HTR-8/SVneo (cell line): ENCODE measurements at regions not wholly inside any gene's neighbourhood (a gene's known extent, or its start where the extent isn't known, plus 50 kb on each side); places are given as distances from the start of the nearest gene placed in this dataset.
A peak's percentile ranks its signal among the peaks of the same experiment; 100 is the strongest.
"Not testable (repeated sequence)": the region's sequence is repeated elsewhere in the genome, so short reads cannot be mapped to it uniquely, and the experiment has no call there.

ENCODE experiments used
- DNase-seq: peaks from one replicate; pipeline ENCODE4 v3.0.0; 2011; ENCODE audit warnings: low spot score, mixed read lengths; ENCODE audit not compliant: insufficient read length
- FAIRE-seq: peaks from 2 replicates; lab custom pipeline; 2011; peaks lifted over from hg19 to GRCh38; lab: Jason Lieb, UNC

DNA sequence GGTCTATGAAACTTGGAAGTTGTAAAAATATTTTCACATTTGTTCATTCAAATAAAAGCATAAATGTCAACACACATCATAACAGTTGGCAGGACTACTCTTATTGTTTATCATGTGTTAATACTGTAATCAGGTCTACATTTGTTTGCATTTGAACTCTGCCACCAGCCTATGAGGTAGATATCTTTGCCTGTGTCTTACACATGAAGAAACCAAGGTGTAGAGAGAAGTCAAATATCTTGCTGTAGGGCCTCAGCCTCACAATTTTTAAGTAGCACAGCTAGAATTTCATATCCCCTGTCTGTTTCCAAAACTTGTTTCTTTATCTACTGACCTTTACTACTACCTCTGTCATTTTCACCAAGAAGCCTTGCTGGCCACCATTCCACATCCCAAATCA is 161.9 kb downstream of the ZIC4 start:
- no peak for FAIRE-seq
- no peak for DNase-seq

DNA sequence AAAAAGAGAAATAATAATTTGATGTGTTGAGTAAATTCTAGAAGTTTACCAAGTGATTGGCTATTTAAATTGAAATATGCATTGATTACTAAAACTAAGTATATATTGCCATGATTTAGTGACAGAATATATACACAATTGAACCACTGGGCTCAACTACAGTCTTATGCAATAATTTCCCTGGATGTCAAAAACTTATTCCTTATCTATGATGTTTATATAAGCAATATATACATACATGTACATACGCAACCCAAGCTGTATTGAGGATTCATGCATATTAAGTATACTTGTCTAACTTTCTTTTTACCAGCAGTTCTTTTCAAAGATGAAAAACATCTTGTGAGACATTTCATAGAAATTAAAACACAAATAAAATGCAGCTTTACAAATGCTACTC is 165.8 kb downstream of the ZIC4 start:
- FAIRE-seq, result no peak
- no peak for DNase-seq

DNA sequence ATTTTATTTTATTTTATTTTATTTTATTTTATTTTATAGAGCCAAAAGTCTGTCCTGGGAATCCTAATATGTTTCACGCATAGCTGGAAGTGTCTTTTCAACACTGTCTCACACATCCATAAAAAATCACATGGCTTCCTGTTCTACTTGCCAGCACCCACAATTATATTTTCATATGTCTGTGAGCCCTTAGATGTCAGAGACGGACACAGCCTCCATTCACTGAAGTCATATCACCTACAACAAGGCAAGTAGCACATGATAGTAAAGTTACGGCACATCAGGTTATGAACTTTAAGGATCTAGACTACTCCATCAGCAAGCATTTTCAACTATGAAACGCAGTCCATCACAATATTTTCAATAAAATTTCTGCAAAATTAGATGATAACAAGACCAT is 168.4 kb downstream of the ZIC4 start:
- no peak for FAIRE-seq
- DNase-seq, result no peak

DNA sequence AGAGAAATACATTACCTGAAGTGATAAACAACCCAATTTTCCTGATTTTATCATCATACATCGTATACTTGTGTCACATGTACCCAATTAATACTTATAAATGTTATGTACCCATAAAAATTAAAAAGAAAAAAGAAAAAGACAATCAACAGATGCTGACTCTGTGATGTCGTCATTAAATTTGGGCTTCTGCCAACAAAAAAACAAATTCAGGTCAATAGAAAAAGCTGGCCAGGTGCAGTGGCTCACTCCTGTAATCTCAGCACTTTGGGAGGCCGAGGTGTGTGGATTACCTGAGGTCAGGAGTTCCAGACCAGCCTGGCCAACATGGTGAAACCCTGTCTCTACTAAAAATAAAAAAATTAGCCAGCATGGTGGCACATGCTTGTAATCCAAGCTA is 174.4 kb downstream of the ZIC4 start:
- FAIRE-seq, DNase-seq: not testable (repeated sequence)

DNA sequence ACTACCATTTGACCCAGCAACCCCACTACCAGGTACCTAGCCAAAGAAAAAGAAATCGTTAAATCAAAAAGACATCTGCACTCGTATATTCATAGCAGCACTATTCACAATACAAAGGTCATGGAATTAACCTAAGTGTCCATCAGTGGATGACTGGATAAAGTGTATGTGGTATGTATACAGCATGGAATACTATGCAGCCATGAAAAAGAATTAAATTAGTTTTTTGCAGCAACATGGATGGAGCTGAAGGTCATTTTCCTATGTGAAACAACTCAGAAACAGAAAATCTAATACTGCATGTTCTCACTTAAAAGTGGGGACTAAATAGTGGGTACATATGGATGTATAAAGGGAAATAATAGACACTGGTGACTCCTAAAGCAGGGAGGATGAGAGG is 175.2 kb downstream of the ZIC4 start:
- no peak for FAIRE-seq

DNA sequence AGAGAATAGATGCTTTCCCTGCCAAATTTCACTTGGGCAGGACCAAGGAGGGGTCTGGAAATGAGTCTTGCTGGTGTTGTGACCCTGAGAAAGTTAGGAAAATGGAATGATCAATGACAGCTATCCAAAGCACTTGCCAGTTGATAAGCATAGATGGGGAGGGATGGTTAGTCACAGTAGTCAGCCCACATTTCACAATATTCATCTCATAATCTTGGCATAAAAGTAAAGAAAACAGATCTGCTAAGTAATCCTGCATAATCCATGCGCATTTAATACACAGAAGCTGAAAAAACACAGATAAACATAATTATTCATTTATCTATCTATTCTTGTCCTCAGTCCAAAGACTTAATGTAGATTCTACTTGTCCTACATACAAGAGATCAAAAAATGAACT is 184.1 kb downstream of the ZIC4 start:
- FAIRE-seq, result no peak
- no peak for DNase-seq

More for the DNA sequence above, 175.2 kb downstream of the ZIC4 start:
- DNase-seq, result no peak

DNA sequence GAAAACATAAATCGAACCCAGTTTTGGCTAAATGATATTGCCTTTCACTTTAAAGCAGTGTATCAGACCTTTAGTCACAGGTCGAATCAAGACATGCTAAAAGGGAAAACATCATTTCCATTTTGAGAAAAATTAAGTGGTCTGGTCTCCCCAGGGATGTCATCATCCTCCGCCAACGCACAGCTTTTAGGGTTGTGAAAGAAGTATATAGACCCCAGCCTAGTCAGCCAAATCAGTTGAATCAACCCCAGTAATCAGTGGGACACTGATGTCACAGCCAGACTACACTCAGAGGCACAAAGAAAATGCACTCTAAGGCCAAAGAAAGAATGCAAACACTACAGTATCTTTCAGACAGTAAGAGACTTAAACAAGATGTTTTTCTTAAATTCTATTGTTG is 187.4 kb downstream of the ZIC4 start:
- DNase-seq (no peak), FAIRE-seq (no peak)

DNA sequence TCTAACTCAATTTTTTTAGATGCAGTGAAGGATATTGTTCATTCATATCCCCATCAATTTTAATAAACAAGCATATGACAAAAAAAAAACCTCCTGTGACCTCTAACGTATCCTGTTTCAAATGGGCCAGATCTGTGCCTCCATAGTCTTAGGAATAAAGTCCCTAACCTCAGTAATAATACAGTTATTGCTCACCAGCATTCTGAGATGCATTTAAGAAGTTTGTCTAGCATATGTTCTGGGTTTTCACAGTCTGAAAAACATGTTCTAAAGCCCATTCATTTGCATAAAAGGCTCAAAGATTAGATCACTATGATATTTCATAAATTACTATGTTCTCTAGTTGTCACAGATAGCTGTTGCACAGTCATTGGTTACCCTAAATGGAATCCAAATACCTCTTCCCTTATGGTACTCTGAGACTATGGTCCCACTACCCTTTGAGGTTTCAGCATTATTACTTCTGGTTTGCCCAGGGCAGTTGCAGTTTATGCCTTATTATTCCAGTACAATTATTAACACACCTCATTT is 190.1 kb downstream of the ZIC4 start:
- FAIRE-seq (no peak), DNase-seq (no peak)

DNA sequence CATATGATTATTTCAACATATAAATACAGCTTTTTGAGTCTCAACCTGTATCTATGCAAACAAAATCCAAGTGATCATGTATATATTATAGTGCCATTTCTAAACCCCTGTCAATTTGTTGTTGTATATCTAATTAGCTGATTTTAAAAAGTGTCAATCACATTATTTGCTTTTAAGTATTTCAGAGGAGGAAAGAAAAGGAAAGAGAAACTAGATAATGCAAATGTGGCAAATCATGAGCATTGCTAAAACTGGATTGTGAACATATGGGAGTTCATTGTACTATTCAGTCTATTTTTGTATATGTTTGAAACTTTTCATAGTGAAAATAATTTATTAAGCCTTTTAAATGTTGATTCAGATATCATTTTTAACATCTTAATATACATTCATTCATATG is 190.7 kb downstream of the ZIC4 start:
- FAIRE-seq (no peak), DNase-seq (no peak)

DNA sequence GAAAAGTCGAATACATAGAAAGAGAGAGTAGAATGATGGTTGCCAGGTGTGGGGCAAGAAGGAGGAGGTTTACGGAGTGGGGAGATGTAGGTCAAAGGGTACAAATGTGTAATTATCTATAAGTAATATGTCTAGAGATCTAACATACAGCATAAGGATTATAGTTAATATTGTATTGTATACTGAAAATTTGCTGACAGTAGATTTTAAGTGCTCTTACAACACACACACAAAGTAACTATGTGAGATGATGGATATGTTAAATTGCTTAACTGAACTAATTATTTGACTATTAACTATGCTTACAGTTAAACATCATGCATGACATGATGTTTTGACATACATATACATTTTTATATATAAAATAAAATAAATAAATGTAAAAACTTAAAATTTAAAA is 192.7 kb downstream of the ZIC4 start:
- DNase-seq, result no peak
- FAIRE-seq, result no peak

DNA sequence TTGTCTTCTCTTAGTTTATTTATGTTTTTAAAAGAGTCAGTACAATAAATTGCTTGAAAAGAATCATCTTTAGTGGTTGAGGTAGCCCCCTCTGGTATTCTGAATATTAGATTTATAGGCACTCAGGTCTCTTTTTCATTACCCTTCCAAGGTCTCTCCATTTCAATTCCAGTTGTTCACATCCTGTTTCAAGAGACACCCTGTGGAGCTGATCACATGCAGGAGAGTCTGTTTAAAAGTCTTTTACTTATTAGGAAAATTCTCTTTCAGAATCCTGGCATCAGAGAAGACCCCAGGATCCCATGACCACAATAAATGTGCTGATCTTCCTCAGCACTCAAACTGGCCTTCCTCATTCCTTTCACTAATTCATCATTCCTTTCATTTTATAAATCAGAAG is 195.7 kb downstream of the ZIC4 start:
- DNase-seq (no peak), FAIRE-seq (no peak)

DNA sequence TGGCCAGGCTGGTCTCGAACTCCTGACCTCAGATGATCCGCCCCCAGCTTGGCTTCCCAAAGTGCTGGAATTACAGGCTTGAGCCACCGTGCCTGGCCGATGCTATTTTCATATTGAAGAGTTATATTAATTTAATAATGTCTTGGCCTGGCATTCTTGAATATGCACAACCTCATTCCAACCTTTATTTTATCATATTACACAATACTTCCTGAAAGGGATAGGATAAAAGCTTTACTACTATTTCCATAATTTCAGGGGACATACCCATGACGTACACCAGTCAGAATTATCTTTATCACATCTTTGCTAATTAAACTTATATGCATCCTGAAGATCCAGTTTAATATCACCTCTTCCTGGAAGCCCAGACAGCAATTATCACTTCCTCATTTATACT is 205.3 kb downstream of the ZIC4 start:
- DNase-seq (no peak), FAIRE-seq (no peak)

DNA sequence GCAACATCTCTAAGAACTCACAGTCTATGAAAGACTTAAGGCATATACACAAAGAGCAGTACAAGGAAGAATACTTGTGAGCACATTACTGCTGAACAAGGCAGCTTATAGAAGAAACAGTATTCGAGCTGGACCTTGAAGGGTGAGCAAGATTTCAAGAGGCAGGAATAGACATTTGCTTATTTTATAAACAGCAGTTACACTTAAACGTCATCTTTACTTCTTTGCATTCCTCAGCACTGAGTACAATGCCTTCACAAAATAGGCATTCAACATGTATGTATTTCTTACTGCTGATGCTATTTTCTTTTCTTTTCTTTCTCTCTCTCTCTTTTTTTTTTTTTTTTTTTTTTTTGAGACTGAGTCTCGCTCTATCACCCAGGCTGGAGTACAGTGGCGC is 205.8 kb downstream of the ZIC4 start:
- DNase-seq, result no peak
- no peak for FAIRE-seq

DNA sequence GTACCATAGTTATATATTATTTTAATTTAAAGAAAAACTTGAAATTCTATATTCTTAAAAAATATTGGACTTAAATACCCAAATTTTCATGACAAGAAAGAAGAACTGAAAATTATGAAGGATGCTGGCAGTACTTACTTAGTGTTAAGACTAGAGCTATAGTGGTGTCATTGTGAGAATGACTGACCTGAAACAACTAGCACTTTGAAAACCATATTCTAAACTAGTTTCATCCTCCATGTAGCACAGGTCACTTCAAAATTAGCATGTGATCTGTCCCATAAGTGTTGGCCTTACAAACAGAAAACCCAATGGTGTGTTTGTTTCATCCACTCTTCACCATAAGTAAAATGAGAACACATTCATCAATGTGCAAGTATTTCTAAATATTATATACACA is 208.6 kb downstream of the ZIC4 start:
- DNase-seq (no peak), FAIRE-seq (no peak)

DNA sequence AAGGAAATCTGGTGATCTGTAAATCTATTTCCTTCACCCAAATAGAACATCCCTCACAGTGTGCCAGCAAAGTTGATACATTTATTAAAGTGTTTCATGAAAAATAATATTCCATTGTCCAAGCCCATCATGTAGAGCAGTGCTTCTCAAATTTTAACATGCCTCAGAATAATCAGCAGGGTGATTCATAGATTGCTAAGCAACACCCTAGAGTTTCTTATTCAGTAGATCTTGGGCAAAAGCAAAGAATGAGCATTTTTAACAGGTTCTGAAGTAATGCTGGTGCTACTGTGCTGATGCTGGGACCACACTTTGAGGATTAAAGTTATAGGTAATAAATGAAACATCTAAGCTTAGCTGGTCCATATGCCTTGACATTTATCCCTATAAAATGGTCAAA is 210.5 kb downstream of the ZIC4 start:
- no peak for DNase-seq
- FAIRE-seq, result no peak

DNA sequence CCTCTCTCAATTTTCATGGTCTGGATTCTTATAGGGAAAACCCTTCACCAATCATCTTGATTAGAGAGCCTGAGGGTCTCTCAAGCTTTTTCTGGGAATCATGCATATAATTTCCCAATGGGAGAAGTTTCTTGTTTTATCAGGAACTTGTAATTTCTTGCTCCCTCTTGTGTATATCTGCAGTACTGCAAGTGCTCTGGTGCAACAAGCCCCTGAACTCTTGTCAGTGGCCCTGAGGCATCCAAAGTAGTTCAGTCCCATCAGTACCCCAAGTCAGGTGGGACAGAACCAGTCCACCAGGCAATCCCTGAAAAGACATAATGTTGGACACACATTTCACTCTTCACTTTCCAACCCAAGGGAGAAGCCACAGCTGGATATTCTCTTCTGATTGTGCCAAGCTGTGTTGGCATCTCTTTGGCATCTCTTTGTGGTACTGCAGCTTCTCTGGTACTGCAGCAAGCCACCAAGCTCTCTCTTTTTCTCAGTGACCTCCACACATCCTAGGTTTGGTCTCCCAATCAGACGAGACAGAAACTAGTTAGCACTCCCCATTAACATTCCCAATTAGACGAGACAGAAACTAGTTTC is 214.5 kb downstream of the ZIC4 start:
- FAIRE-seq (no peak), DNase-seq (peak; percentile 14)

DNA sequence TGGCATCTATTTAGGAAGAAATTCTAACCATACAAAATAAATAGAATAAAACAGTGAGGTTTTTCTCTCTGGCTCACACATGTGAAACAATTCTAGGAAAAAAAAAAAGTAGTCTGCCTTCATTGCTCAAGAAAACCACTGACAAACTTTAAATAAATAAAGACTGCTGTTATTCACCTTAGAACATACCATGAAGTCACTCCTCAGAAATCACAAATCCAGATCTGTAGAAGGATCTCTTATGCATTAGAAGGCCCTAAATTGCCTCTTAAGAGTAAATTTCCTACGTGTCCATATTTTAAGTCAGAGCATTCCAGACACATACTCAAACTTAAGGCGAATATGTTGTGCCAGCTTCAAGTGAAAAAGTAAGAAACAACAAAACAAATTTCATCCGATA is 217.3 kb downstream of the ZIC4 start:
- DNase-seq (no peak), FAIRE-seq (no peak)

DNA sequence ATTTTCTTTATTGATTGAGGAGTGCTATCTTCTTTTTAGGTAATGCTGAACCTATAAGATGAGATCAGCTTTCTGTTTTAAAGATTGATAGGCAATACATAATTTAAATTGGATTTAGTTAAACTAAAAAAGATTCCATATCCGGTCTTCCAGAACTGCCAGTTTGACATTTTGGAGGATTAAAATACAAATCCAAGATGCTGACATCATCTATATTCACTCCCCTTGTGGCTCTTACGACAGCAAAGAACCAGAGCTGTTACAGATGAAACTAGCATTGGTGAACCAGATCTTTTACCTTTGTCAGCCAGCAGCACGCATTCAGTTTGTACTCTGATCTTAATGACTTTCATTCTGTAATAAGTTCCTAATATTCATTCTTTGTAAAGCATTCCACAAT is 218.7 kb downstream of the ZIC4 start:
- DNase-seq (no peak), FAIRE-seq (no peak)

DNA sequence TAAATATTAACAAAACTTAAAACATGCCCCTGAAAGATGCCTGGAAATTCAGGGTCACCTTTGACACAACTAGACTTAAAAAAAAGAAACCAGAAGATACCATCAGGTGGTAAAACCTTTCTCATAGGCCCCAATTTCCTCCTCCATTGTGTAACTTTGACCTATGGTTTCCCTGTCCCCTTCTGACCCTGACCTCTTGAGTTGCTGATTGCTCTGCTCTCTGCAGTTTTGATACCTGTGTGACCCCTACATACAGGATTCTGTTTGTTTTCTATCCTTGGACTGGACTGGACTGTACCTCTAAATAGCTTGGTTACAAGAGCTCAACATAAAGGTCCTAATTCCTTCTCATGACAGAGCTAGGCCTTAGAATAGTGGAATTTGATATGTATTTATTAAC is 220.6 kb downstream of the ZIC4 start:
- DNase-seq (no peak), FAIRE-seq (no peak)

DNA sequence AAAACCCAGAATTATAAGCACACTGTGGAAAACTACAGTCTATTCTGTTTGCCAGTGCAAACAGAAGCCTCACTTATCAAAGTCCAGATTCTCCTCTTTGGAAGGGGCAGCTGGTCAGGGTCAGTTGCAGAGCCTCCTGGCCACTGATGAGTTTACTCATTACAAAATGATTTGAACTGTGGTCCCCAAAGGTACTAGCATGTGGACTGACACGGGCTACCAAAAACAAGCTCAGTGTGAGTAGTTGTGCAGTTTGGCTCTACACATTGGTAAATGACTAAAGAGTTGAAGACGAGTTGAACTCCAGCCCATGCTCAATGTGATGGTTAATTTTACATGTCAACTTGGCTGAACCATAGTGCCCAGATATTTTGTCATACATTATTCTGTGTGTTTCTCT is 221.5 kb downstream of the ZIC4 start:
- DNase-seq (no peak), FAIRE-seq (no peak)

DNA sequence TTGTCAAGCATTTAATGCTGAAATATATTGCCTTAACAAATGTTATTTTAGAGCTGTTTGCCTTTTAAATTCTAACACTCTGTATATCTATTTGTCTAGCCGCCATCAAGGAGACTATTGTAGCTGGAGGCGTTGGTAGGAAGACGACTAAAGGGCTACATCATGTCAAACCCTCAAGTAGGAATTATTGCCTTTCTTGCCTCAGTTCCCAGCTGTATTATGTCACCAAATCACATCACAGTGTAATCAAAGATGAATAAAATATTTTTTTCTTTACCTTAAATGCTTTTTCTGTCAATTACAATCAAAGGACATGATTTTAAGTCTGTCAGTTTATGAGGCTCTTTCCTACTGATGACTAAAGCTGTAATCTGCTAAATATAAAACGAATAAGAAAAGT is 233.1 kb downstream of the ZIC4 start:
- FAIRE-seq (no peak), DNase-seq (no peak)

DNA sequence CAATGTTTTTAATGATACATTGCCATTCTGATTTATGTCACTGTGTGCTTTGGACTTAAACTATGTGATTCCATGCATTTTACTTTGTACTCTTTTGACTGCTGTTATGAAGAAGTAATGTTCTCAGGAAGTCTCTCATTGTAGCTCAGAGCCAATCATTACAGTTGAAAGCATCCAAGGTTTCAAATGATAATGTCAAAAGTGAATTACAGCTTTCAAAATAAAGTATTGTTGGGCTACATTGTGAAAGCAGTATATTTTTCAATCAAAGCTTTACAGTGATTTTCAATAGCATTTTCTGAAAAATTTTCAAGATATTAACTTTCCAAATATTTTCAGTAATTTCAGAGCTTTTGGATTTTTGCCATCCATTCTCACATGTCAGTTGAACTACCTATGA is 243.6 kb downstream of the ZIC4 start:
- DNase-seq (no peak), FAIRE-seq (no peak)

DNA sequence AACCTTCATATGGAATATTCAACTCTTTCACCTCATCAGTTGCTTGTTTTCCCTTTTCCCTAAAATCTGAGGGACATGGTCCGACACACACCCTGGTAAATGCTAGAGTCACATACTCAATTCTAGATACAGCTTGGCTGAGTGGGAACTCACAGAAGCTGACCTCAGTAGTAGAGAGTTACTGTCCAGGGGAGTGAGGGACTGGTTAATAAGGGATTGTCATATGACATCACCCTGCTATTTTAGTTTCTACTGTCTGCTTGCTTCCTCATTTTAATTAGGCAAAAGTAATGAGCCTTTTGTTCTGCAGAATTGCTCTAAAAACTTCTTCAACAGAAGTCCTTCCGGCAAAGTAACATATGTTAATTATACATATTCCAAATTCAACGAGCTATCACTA is 244.5 kb downstream of the ZIC4 start:
- FAIRE-seq (no peak), DNase-seq (no peak)
